T-helper 2 cell (primary cell): ENCODE measurements at regions not wholly inside any gene's neighbourhood (a gene's known extent, or its start where the extent isn't known, plus 50 kb on each side); places are given as distances from the start of the nearest gene placed in this dataset.
A peak's percentile ranks its signal among the peaks of the same experiment; 100 is the strongest.
"Not testable (repeated sequence)": the region's sequence is repeated elsewhere in the genome, so short reads cannot be mapped to it uniquely, and the experiment has no call there.

Experiments used
- DNase-seq, 5 experiments: peaks; one replicate each; pipeline versions ENCODE4 v3.0.0 to v3.0.0-alpha.2; 2012 to 2022

GRCh38 chr1:208979776-208980175, 603.7 kb upstream of the CAMK1G start:
- no peak for DNase-seq

GRCh38 chr1:208980605-208981004, 602.9 kb upstream of the CAMK1G start:
- DNase-seq: no peak

GRCh38 chr1:208985231-208985630, 598.3 kb upstream of the CAMK1G start:
- DNase-seq: no peak

GRCh38 chr1:208988811-208989222, 594.7 kb upstream of the CAMK1G start:
- peak in 1 of 5 experiments; percentile 80 for DNase-seq

- DNase-seq: no peak
Measured at GRCh38 chr1:208990456-208990855, 593.1 kb upstream of the CAMK1G start.

GRCh38 chr1:208997053-208997452, 586.5 kb upstream of the CAMK1G start:
- not testable (repeated sequence) for DNase-seq

- DNase-seq: no peak
Measured at GRCh38 chr1:208997726-208998312, 585.7 kb upstream of the CAMK1G start.

- no peak for DNase-seq
Measured at GRCh38 chr1:209008586-209008985, 574.9 kb upstream of the CAMK1G start.

- no peak for DNase-seq
Measured at GRCh38 chr1:209010475-209011230, 572.9 kb upstream of the CAMK1G start.

- DNase-seq: no peak
Measured at GRCh38 chr1:209012443-209013196, 570.9 kb upstream of the CAMK1G start.

- DNase-seq: no peak
Measured at GRCh38 chr1:209015092-209015491, 568.4 kb upstream of the CAMK1G start.

GRCh38 chr1:209021622-209022021, 561.9 kb upstream of the CAMK1G start:
- DNase-seq: no peak

GRCh38 chr1:209023790-209024189, 559.7 kb upstream of the CAMK1G start:
- DNase-seq: no peak

GRCh38 chr1:209029737-209030136, 553.8 kb upstream of the CAMK1G start:
- no peak for DNase-seq

GRCh38 chr1:209030454-209031167, 552.9 kb upstream of the CAMK1G start:
- no peak for DNase-seq

GRCh38 chr1:209037064-209037463, 546.5 kb upstream of the CAMK1G start:
- no peak for DNase-seq

GRCh38 chr1:209038316-209038715, 545.2 kb upstream of the CAMK1G start:
- DNase-seq: no peak

- DNase-seq: no peak
Measured at GRCh38 chr1:209038735-209039134, 544.8 kb upstream of the CAMK1G start.

GRCh38 chr1:209040351-209040750, 543.2 kb upstream of the CAMK1G start:
- DNase-seq: no peak

GRCh38 chr1:209041927-209042326, 541.6 kb upstream of the CAMK1G start:
- no peak for DNase-seq

GRCh38 chr1:209042413-209042812, 541.1 kb upstream of the CAMK1G start:
- no peak for DNase-seq

GRCh38 chr1:209045331-209046057, 538.0 kb upstream of the CAMK1G start:
- no peak for DNase-seq

- no peak for DNase-seq
Measured at GRCh38 chr1:209046058-209046417, 537.5 kb upstream of the CAMK1G start.
